GM19023 (cell line): ENCODE measurements at regions not wholly inside any gene's neighbourhood (a gene's known extent, or its start where the extent isn't known, plus 50 kb on each side); places are given as distances from the start of the nearest gene placed in this dataset.

Source experiments
- ATAC-seq: cut with Tn5 transposase; IDR thresholded peaks from one replicate; pipeline ENCODE4 v1.9.1; 2021; ENCODE audit warnings: mild to moderate bottlenecking, moderate library complexity; ENCODE audit not compliant: unreplicated experiment

GRCh38 chr6:167766986-167767714 lies 59.6 kb upstream of the AFDN start:
- ATAC-seq: no peak

GRCh38 chr6:167767715-167768107 lies 59.0 kb upstream of the AFDN start:
- ATAC-seq: no peak

GRCh38 chr6:167768471-167769215 lies 58.1 kb upstream of the AFDN start:
- ATAC-seq: no peak

GRCh38 chr6:167769408-167770190 lies 57.1 kb upstream of the AFDN start:
- no peak for ATAC-seq

GRCh38 chr6:167770291-167770955 lies 56.3 kb upstream of the AFDN start:
- ATAC-seq: no peak

GRCh38 chr6:167774881-167775280 lies 51.8 kb upstream of the AFDN start:
- no peak for ATAC-seq

- ATAC-seq: no peak
These were observed 49.6 kb upstream of the AFDN start for GRCh38 chr6:167776906-167777627.
